H9 (cell line): ENCODE measurements at regions not wholly inside any gene's neighbourhood (a gene's known extent, or its start where the extent isn't known, plus 50 kb on each side); places are given as distances from the start of the nearest gene placed in this dataset.

Source experiments
- DNase-seq: peaks from one replicate; pipeline ENCODE4 v3.0.0-alpha.2; 2017
- H2AFZ ChIP-seq: one replicate; pipeline ENCODE4 v1.6.1; 2013; ENCODE audit warnings: mild to moderate bottlenecking, low read length, control low read depth, moderate library complexity
- H2AK5ac ChIP-seq: 2 replicates; pipeline ENCODE4 v1.6.1; 2013; ENCODE audit warnings: low read length, control low read depth, mixed read lengths; ENCODE audit not compliant: insufficient read length
- H2BK120ac ChIP-seq: one replicate; pipeline ENCODE4 v1.6.1; 2013; ENCODE audit warnings: low read depth, mild to moderate bottlenecking, low read length, control low read depth, inconsistent platforms; ENCODE audit not compliant: poor library complexity, severe bottlenecking
- H2BK12ac ChIP-seq: 2 replicates; pipeline ENCODE4 v1.6.1; 2013; ENCODE audit warnings: low read length, control low read depth, mixed read lengths, low read depth; ENCODE audit not compliant: insufficient read length
- H2BK15ac ChIP-seq: 2 replicates; pipeline ENCODE4 v1.6.1; 2013; ENCODE audit warnings: low read depth, low read length, control low read depth
- H2BK20ac ChIP-seq: one replicate; pipeline ENCODE4 v1.6.1; 2013; ENCODE audit warnings: low read depth, mild to moderate bottlenecking, low read length, control low read depth, inconsistent platforms; ENCODE audit not compliant: poor library complexity, severe bottlenecking
- H2BK5ac ChIP-seq: 2 replicates; pipeline ENCODE4 v1.6.1; 2013; ENCODE audit warnings: low read length, control low read depth, mixed read lengths; ENCODE audit not compliant: insufficient read length
- H3K14ac ChIP-seq: 2 replicates; pipeline ENCODE4 v1.6.1; 2013; ENCODE audit warnings: low read length, control low read depth; ENCODE audit not compliant: insufficient read depth
- H3K18ac ChIP-seq: 2 replicates; pipeline ENCODE4 v1.6.1; 2013; ENCODE audit warnings: low read depth, mild to moderate bottlenecking, mixed read lengths, low read length, control low read depth; ENCODE audit not compliant: insufficient read length
- H3K23ac ChIP-seq: 2 replicates; pipeline ENCODE4 v1.6.1; 2013; ENCODE audit warnings: low read length, control low read depth, mixed read lengths, low read depth; ENCODE audit not compliant: insufficient read length
- H3K23me2 ChIP-seq: 2 replicates; pipeline ENCODE4 v1.6.1; 2013; ENCODE audit warnings: low read depth, mild to moderate bottlenecking, mixed read lengths, low read length, control low read depth; ENCODE audit not compliant: insufficient read length, poor library complexity, severe bottlenecking
- H3K27ac ChIP-seq: 2 replicates; pipeline ENCODE4 v1.5.1; 2013; ENCODE audit warnings: low read length, control low read depth, mixed read lengths, low read depth; ENCODE audit not compliant: insufficient read length
- H3K27me3 ChIP-seq: 2 replicates; pipeline ENCODE4 v1.6.1; 2013; ENCODE audit warnings: low read length, control low read depth, inconsistent platforms; ENCODE audit not compliant: insufficient read depth
- H3K4ac ChIP-seq: 2 replicates; pipeline ENCODE4 v1.6.1; 2013; ENCODE audit warnings: low read depth, mild to moderate bottlenecking, control low read depth, inconsistent platforms, low read length, moderate library complexity
- H3K4me1 ChIP-seq: 2 replicates; pipeline ENCODE4 v1.6.1; 2013; ENCODE audit warnings: low read length, control low read depth, inconsistent platforms; ENCODE audit not compliant: insufficient read depth
- H3K4me2 ChIP-seq: 2 replicates; pipeline ENCODE4 v1.6.1; 2013; ENCODE audit warnings: low read length, control low read depth, mixed read lengths; ENCODE audit not compliant: insufficient read length, insufficient read depth
- H3K56ac ChIP-seq: 2 replicates; pipeline ENCODE4 v1.6.1; 2013; ENCODE audit warnings: low read depth, mild to moderate bottlenecking, mixed read lengths, low read length, control low read depth; ENCODE audit not compliant: insufficient read length
- H3K79me1 ChIP-seq: 2 replicates; pipeline ENCODE4 v1.6.1; 2013; ENCODE audit warnings: low read depth, mild to moderate bottlenecking, moderate library complexity, low read length, control low read depth, inconsistent platforms; ENCODE audit not compliant: insufficient read depth, poor library complexity, severe bottlenecking
- H3K79me2 ChIP-seq: 2 replicates; pipeline ENCODE4 v1.6.1; 2013; ENCODE audit warnings: low read length, control low read depth, inconsistent platforms; ENCODE audit not compliant: insufficient read depth
- H3K9ac ChIP-seq: 2 replicates; pipeline ENCODE4 v1.6.1; 2013; ENCODE audit warnings: low read length, control low read depth, mixed read lengths; ENCODE audit not compliant: insufficient read length; ENCODE audit errors: extremely low read depth
- H3K9me3 ChIP-seq: one replicate; pipeline ENCODE4 v1.6.1; 2013; ENCODE audit warnings: low read depth, low read length, inconsistent platforms; ENCODE audit not compliant: control insufficient read depth
- H3T11ph ChIP-seq: one replicate; pipeline ENCODE4 v1.6.1; 2013; ENCODE audit warnings: mild to moderate bottlenecking, low read length, control low read depth, inconsistent platforms
- H4K20me1 ChIP-seq: one replicate; pipeline ENCODE4 v1.6.1; 2013; ENCODE audit not compliant: control insufficient read depth, insufficient read length, insufficient read depth
- H4K5ac ChIP-seq: 2 replicates; pipeline ENCODE4 v1.6.1; 2013; ENCODE audit warnings: low read depth, mild to moderate bottlenecking, mixed read lengths, low read length, control low read depth; ENCODE audit not compliant: insufficient read length
- H4K8ac ChIP-seq: replicated peaks from 2 replicates; pipeline ENCODE4 v1.6.1; 2013; ENCODE audit warnings: low read length, control low read depth, mixed read lengths, low read depth; ENCODE audit not compliant: insufficient read length
- H4K91ac ChIP-seq: 2 replicates; pipeline ENCODE4 v1.6.1; 2013; ENCODE audit warnings: low read depth, mild to moderate bottlenecking, moderate library complexity, mixed read lengths, low read length, control low read depth; ENCODE audit not compliant: insufficient read length
- H3K27ac Mint-ChIP-seq, 3 experiments: 2 replicates in 2 of 3; 3 replicates in 1 of 3; pipeline ENCODE4 v1.8.0; 2020 to 2021; ENCODE audit warnings: mixed read lengths in 3 of 3, mild to moderate bottlenecking in 1 of 3, moderate library complexity in 1 of 3
- H3K27me3 Mint-ChIP-seq: 2 replicates; pipeline ENCODE4 v1.8.0; 2021; ENCODE audit warnings: low read depth, mild to moderate bottlenecking, moderate library complexity, mixed read lengths
- H3K36me3 Mint-ChIP-seq, 3 experiments: 2 replicates in 2 of 3; 3 replicates in 1 of 3; pipeline ENCODE4 v1.8.0; 2020 to 2021; ENCODE audit warnings: low read depth in 3 of 3, mixed read lengths in 3 of 3; ENCODE audit not compliant: insufficient read depth in 1 of 3
- H3K4me1 Mint-ChIP-seq, 2 experiments: 2 replicates each; pipeline ENCODE4 v1.8.0; 2020; ENCODE audit warnings: mixed read lengths in 2 of 2
- H3K4me3 Mint-ChIP-seq, 2 experiments: 2 replicates in 1 of 2; 3 replicates in 1 of 2; pipeline ENCODE4 v1.8.0; 2020 to 2021; ENCODE audit warnings: mild to moderate bottlenecking in 2 of 2, mixed read lengths in 2 of 2, moderate library complexity in 1 of 2
- H3K9me3 Mint-ChIP-seq, 2 experiments: 2 replicates in 1 of 2; 3 replicates in 1 of 2; pipeline ENCODE4 v1.8.0; 2020; ENCODE audit warnings: mild to moderate bottlenecking in 2 of 2, mixed read lengths in 2 of 2, moderate library complexity in 1 of 2
- WGBS: extraction: QIAGEN DNeasy Blood & Tissue Kit; methylation state at CpG from one replicate; pipeline ENCODE4 v1.1.7; 2013; ENCODE audit warnings: missing lambda C conversion rate, low lambda C conversion rate, mixed read lengths; ENCODE audit not compliant: insufficient read length; ENCODE audit errors: extremely low coverage; 5-methylcytosine and 5-hydroxymethylcytosine counted together
- TF ChIP-seq, protein P1 (sequence below): fragments of 200-600 bp; sonication (generic); conservative IDR thresholded peaks from 3 replicates; pipeline ENCODE4 v1.8.0; 2021; ENCODE audit warnings: antibody characterized with exemption, mild to moderate bottlenecking

DNA sequence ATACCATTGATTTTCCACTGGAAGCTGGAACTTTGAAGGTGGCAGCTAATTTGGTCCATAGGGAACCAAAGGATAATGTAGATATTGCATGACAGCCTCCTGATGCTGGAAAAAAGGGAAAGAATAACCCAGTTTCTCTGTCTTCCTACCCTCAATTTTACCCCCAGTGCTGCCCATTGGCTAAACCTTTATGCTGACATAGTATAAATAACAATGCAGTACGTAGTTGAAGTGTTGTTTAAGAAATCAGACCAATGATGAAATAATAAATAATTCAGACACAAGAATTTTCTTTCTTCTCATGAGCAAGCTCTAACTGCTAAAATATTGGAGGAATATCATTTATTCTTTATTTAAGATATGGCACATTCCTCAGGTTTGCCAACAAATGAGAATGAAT is 843.4 kb downstream of the EPHA3 start:
- no peak overlapping the region for H3K27ac ChIP-seq

More for the DNA sequence above, 843.4 kb downstream of the EPHA3 start:
- Histone ChIP-seq H3K9me3 (no peaks in the 10 kb centered on the region), H3K27me3 (no peaks in the 10 kb centered on the region), H3K23ac (no peak overlapping the region), H2BK120ac (no peak overlapping the region), H3K56ac (no peak overlapping the region), H3K4ac (no peak overlapping the region), H3K9ac (no peak overlapping the region), H2BK20ac (no peak overlapping the region), H3K14ac (no peak overlapping the region), H4K5ac (no peak overlapping the region), H2BK12ac (no peak overlapping the region), H4K91ac (no peak overlapping the region), H4K20me1 (no peaks in the 10 kb centered on the region), H2AK5ac (no peak overlapping the region), H4K8ac (no peak overlapping the region), H3T11ph (no peak overlapping the region), H2BK5ac (no peak overlapping the region), H2BK15ac (no peak overlapping the region), H3K79me2 (no peaks in the 10 kb centered on the region), H3K4me2 (no peak overlapping the region), H3K79me1 (no peaks in the 10 kb centered on the region), H3K18ac (no peak overlapping the region), H3K4me1 (no peaks in the 10 kb centered on the region), H3K23me2 (no peaks in the 10 kb centered on the region), H2AFZ (no peak overlapping the region)
- H3K36me3 Mint-ChIP-seq: peaks cover 0 to 6% (median 0%) of the 10 kb centered on the region in 3 experiments; a peak in 2 of 7 replicates
- TF ChIP-seq, protein P1, sequence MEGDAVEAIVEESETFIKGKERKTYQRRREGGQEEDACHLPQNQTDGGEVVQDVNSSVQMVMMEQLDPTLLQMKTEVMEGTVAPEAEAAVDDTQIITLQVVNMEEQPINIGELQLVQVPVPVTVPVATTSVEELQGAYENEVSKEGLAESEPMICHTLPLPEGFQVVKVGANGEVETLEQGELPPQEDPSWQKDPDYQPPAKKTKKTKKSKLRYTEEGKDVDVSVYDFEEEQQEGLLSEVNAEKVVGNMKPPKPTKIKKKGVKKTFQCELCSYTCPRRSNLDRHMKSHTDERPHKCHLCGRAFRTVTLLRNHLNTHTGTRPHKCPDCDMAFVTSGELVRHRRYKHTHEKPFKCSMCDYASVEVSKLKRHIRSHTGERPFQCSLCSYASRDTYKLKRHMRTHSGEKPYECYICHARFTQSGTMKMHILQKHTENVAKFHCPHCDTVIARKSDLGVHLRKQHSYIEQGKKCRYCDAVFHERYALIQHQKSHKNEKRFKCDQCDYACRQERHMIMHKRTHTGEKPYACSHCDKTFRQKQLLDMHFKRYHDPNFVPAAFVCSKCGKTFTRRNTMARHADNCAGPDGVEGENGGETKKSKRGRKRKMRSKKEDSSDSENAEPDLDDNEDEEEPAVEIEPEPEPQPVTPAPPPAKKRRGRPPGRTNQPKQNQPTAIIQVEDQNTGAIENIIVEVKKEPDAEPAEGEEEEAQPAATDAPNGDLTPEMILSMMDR: no peak
- H3K27ac Mint-ChIP-seq: no peak overlapping the region
- H3K4me1 Mint-ChIP-seq: peaks cover 9 to 18% of the 10 kb centered on the region in 2 experiments
- DNase-seq: no peak
- WGBS: no CpG with 5 or more reads among the region's 1 CpG
- no peaks in the 10 kb centered on the region for H3K27me3 Mint-ChIP-seq
- peaks cover 3 to 4% of the 10 kb centered on the region in 2 experiments; a peak in 2 of 5 replicates for H3K9me3 Mint-ChIP-seq
- no peak overlapping the region for H3K4me3 Mint-ChIP-seq
